Suprapubic skin (tissue), 4 donors: ENCODE measurements at regions not wholly inside any gene's neighbourhood (a gene's known extent, or its start where the extent isn't known, plus 50 kb on each side); places are given as distances from the start of the nearest gene placed in this dataset.

Experiments
- DNase-seq, 2 donors: peaks; one replicate each; pipeline ENCODE4 v3.0.0-alpha.2; 2019; ENCODE audit warnings: low spot score in 2 of 2
- H3K27ac ChIP-seq: fragments of 200-600 bp; sonication (generic); one replicate; pipeline ENCODE4 v1.5.1; 2019
- H3K27me3 ChIP-seq: fragments of 200-600 bp; sonication (generic); one replicate; pipeline ENCODE4 v1.5.1; 2019
- H3K36me3 ChIP-seq: fragments of 200-600 bp; sonication (generic); one replicate; pipeline ENCODE4 v1.5.1; 2019
- H3K4me1 ChIP-seq: fragments of 200-600 bp; sonication (generic); one replicate; pipeline ENCODE4 v1.5.1; 2019
- H3K4me3 ChIP-seq: fragments of 200-600 bp; sonication (generic); one replicate; pipeline ENCODE4 v1.5.1; 2019; ENCODE audit warnings: mild to moderate bottlenecking
- H3K9me3 ChIP-seq: fragments of 200-600 bp; sonication (generic); one replicate; pipeline ENCODE4 v1.5.1; 2019
- CTCF ChIP-seq, 2 donors: fragments of 200-600 bp in 1 of 2; fragments of 450-650 bp in 1 of 2; sonication (generic) in 1 of 2; IDR thresholded peaks; one replicate each; pipeline ENCODE4 v1.5.1; 2016 to 2019; ENCODE audit warnings: antibody characterized with exemption in 2 of 2, mild to moderate bottlenecking in 1 of 2, moderate library complexity in 1 of 2
- EP300 ChIP-seq: sonication (generic); formaldehyde crosslinking; IDR thresholded peaks from one replicate; pipeline ENCODE4 v1.6.1; 2017; ENCODE audit warnings: antibody characterized with exemption
- POLR2A ChIP-seq, 2 donors: fragments of 450-650 bp; IDR thresholded peaks; one replicate each; pipeline ENCODE4 v1.6.1; 2017; ENCODE audit warnings: antibody characterized with exemption in 2 of 2, mild to moderate bottlenecking in 2 of 2, moderate library complexity in 2 of 2
- POLR2AphosphoS5 ChIP-seq, 3 donors: sonication (generic); formaldehyde crosslinking; IDR thresholded peaks; one replicate each; pipeline ENCODE4 v1.6.1; 2017; ENCODE audit warnings: antibody characterized with exemption in 3 of 3
- whole genome bisulfite sequencing: methylation state at CpG from one replicate; pipeline ENCODE4 v1.1.5; 2018; 5-methylcytosine and 5-hydroxymethylcytosine counted together

- Histone ChIP-seq H3K27ac (no peak overlapping the region), H3K27me3 (no peaks in the 10 kb centered on the region), H3K36me3 (no peaks in the 10 kb centered on the region), H3K4me3 (no peak overlapping the region), H3K9me3 (no peaks in the 10 kb centered on the region), H3K4me1 (peaks cover 8% of the 10 kb centered on the region)
- TF ChIP-seq POLR2AphosphoS5 (IDR thresholded peaks at IDR 0.05) (no peak), CTCF (IDR thresholded peaks at IDR 0.05) (no peak), EP300 (no peak), POLR2A (IDR thresholded peaks at IDR 0.05) (no peak)
- DNase-seq, result no peak
- 43% methylated on average over 3 of the region's 3 CpGs for WGBS
Observed at GRCh38 chr9:25613709-25614108, 64.5 kb downstream of the TUSC1 start.

- Histone ChIP-seq H3K27me3 (no peaks in the 10 kb centered on the region), H3K4me3 (no peak overlapping the region), H3K27ac (no peak overlapping the region), H3K9me3 (no peaks in the 10 kb centered on the region), H3K4me1 (no peaks in the 10 kb centered on the region), H3K36me3 (no peaks in the 10 kb centered on the region)
- DNase-seq, result no peak
- TF ChIP-seq POLR2A (IDR thresholded peaks at IDR 0.05) (no peak), EP300 (no peak), POLR2AphosphoS5 (IDR thresholded peaks at IDR 0.05) (no peak), CTCF (IDR thresholded peaks at IDR 0.05) (no peak)
Observed at GRCh38 chr9:25603106-25603505, 75.1 kb downstream of the TUSC1 start.

- Histone ChIP-seq H3K27me3 (no peaks in the 10 kb centered on the region), H3K4me3 (no peak overlapping the region), H3K36me3 (no peaks in the 10 kb centered on the region), H3K9me3 (no peaks in the 10 kb centered on the region), H3K4me1 (no peaks in the 10 kb centered on the region), H3K27ac (no peak overlapping the region)
- no peak for TF ChIP-seq POLR2A (IDR thresholded peaks at IDR 0.05)
- no peak for TF ChIP-seq POLR2AphosphoS5 (IDR thresholded peaks at IDR 0.05)
- no peak for TF ChIP-seq EP300
- no peak for TF ChIP-seq CTCF (IDR thresholded peaks at IDR 0.05)
- 56% methylated on average over 6 of the region's 6 CpGs for WGBS
- no peak for DNase-seq
Observed at GRCh38 chr9:25602400-25603044, 75.7 kb downstream of the TUSC1 start.

GRCh38 chr9:25600501-25600900 lies 77.7 kb downstream of the TUSC1 start:
- DNase-seq, result no peak
- no peak for TF ChIP-seq CTCF (IDR thresholded peaks at IDR 0.05)
- H3K27ac ChIP-seq, result no peak overlapping the region
- 91% methylated on average over 1 of the region's 1 CpG for WGBS
- H3K27me3 ChIP-seq, result no peaks in the 10 kb centered on the region
- no peaks in the 10 kb centered on the region for H3K9me3 ChIP-seq
- H3K36me3 ChIP-seq, result no peaks in the 10 kb centered on the region
- no peak overlapping the region for H3K4me3 ChIP-seq
- H3K4me1 ChIP-seq, result no peaks in the 10 kb centered on the region

GRCh38 chr9:25584611-25585010 lies 93.6 kb downstream of the TUSC1 start:
- H3K4me1 ChIP-seq, result no peaks in the 10 kb centered on the region
- H3K27ac ChIP-seq, result no peak overlapping the region
- H3K4me3 ChIP-seq, result no peak overlapping the region
- no peaks in the 10 kb centered on the region for H3K9me3 ChIP-seq
- no peak for TF ChIP-seq CTCF (IDR thresholded peaks at IDR 0.05)
- TF ChIP-seq POLR2AphosphoS5 (IDR thresholded peaks at IDR 0.05), result no peak
- no peak for TF ChIP-seq POLR2A (IDR thresholded peaks at IDR 0.05)
- no peak for TF ChIP-seq EP300
- H3K36me3 ChIP-seq, result no peaks in the 10 kb centered on the region
- no peak for DNase-seq
- no peaks in the 10 kb centered on the region for H3K27me3 ChIP-seq
- 56% methylated on average over 2 of the region's 2 CpGs for WGBS
